ENCODE measurements at regions not wholly inside any gene's neighbourhood (a gene's known extent, or its start where the extent isn't known, plus 50 kb on each side); places are given as distances from the start of the nearest gene placed in this dataset.

GRCh38 chr5:17157916-17158529 is 59.4 kb upstream of the BASP1 start:
- DNase-seq (ENCODE audit: low read depth in 4 of 4, low spot score in 2 of 4) = no peak

GRCh38 chr5:17160756-17161040 is 56.7 kb upstream of the BASP1 start:
- no peak for DNase-seq (ENCODE audit: low read depth in 4 of 4, low spot score in 2 of 4)

- no peak for DNase-seq (ENCODE audit: low read depth in 4 of 4, low spot score in 2 of 4)
Observed at GRCh38 chr5:17161662-17162061, 55.8 kb upstream of the BASP1 start.

- DNase-seq (ENCODE audit: low read depth in 4 of 4, low spot score in 2 of 4) = no peak
Observed at GRCh38 chr5:17163221-17163620, 54.2 kb upstream of the BASP1 start.

GRCh38 chr5:17167171-17167891 is 50.1 kb upstream of the BASP1 start:
- no peak for DNase-seq (ENCODE audit: low read depth in 4 of 4, low spot score in 2 of 4)

Measured in left renal cortex interstitium (tissue), 4 donors.